ENCODE measurements at regions not wholly inside any gene's neighbourhood (a gene's known extent, or its start where the extent isn't known, plus 50 kb on each side); places are given as distances from the start of the nearest gene placed in this dataset.

- no peak for DNase-seq (ENCODE audit: low read depth)
- H3K4me3 ChIP-seq (ENCODE audit: low read depth, low read length), result no peak overlapping the region
- TF ChIP-seq CTCF (conservative IDR thresholded peaks at IDR 0.05; ENCODE audit: low read depth, low read length), result peak; percentile 11
Observed at GRCh38 chr4:38314663-38315062, 349.3 kb upstream of the KLF3 start.

- no peak overlapping the region for H3K4me3 ChIP-seq (ENCODE audit: low read depth, low read length)
- DNase-seq (ENCODE audit: low read depth), result no peak
- no peak for TF ChIP-seq CTCF (conservative IDR thresholded peaks at IDR 0.05; ENCODE audit: low read depth, low read length)
Observed at GRCh38 chr4:38315286-38315685, 348.7 kb upstream of the KLF3 start.

- H3K4me3 ChIP-seq (ENCODE audit: low read depth, low read length), result no peak overlapping the region
- TF ChIP-seq CTCF (conservative IDR thresholded peaks at IDR 0.05; ENCODE audit: low read depth, low read length), result no peak
- DNase-seq (ENCODE audit: low read depth), result no peak
Observed at GRCh38 chr4:38316045-38316444, 348.0 kb upstream of the KLF3 start.

- TF ChIP-seq CTCF (conservative IDR thresholded peaks at IDR 0.05; ENCODE audit: low read depth, low read length), result no peak
- H3K4me3 ChIP-seq (ENCODE audit: low read depth, low read length), result no peak overlapping the region
- DNase-seq (ENCODE audit: low read depth), result no peak
Observed at GRCh38 chr4:38317041-38317674, 346.8 kb upstream of the KLF3 start.

GRCh38 chr4:38318737-38319455, 345.1 kb upstream of the KLF3 start:
- H3K4me3 ChIP-seq (ENCODE audit: low read depth, low read length), result peak overlapping the region; percentile 24

GRCh38 chr4:38319456-38320342, 344.3 kb upstream of the KLF3 start:
- peak; percentile 99 for TF ChIP-seq CTCF (conservative IDR thresholded peaks at IDR 0.05; ENCODE audit: low read depth, low read length)
- H3K4me3 ChIP-seq (ENCODE audit: low read depth, low read length), result peak overlapping the region; percentile 24
- DNase-seq (ENCODE audit: low read depth), result no peak

More at GRCh38 chr4:38318737-38319455, 345.1 kb upstream of the KLF3 start:
- peak; percentile 89 for DNase-seq (ENCODE audit: low read depth)
- TF ChIP-seq CTCF (conservative IDR thresholded peaks at IDR 0.05; ENCODE audit: low read depth, low read length), result no peak
